Stomach (tissue), 4 donors: ENCODE measurements at regions not wholly inside any gene's neighbourhood (a gene's known extent, or its start where the extent isn't known, plus 50 kb on each side); places are given as distances from the start of the nearest gene placed in this dataset.

ENCODE experiments used
- CTCF ChIP-seq, 7 experiments: fragments of 450-650 bp in 4 of 7; fragments of 200-600 bp in 3 of 7; sonication (generic) in 3 of 7; IDR thresholded peaks; one replicate each; pipeline ENCODE4 v1.5.1; 2016 to 2019; ENCODE audit warnings: antibody characterized with exemption in 7 of 7, control low read depth in 2 of 7, mild to moderate bottlenecking in 1 of 7
- EP300 ChIP-seq: sonication (generic); formaldehyde crosslinking; IDR thresholded peaks from one replicate; pipeline ENCODE4 v1.6.1; 2017; ENCODE audit warnings: antibody characterized with exemption
- POLR2A ChIP-seq, 4 donors: fragments of 450-650 bp; IDR thresholded peaks; one replicate each; pipeline ENCODE4 v1.6.1; 2016; ENCODE audit warnings: antibody characterized with exemption in 4 of 4, control low read depth in 2 of 4, mild to moderate bottlenecking in 1 of 4, moderate library complexity in 1 of 4

GRCh38 chr3:74905478-74905877, 291.0 kb upstream of the CNTN3 start:
- TF ChIP-seq CTCF (IDR thresholded peaks at IDR 0.05) (no peak), POLR2A (IDR thresholded peaks at IDR 0.05) (no peak), EP300 (no peak)
